GM12878 (cell line): ENCODE measurements at regions not wholly inside any gene's neighbourhood (a gene's known extent, or its start where the extent isn't known, plus 50 kb on each side); places are given as distances from the start of the nearest gene placed in this dataset.

Experiments used
- ATAC-seq: fragments of 200-7000 bp; cut with Tn5 transposase; 3 replicates; pipeline ENCODE4 v1.9.1; 2020; ENCODE audit warnings: mild to moderate bottlenecking, moderate library complexity
- BruUV-seq: library from RNA; stranded (reverse); fragments of 400-500 nt; replicated peaks from 2 replicates; lab custom pipeline; 2021; lab: Mats Ljungman, UMichigan
- CTCF ChIA-PET: fragments of 300-600 bp; sonication (Branson Sonifier 250); formaldehyde crosslinking; extraction: SDS; loops from one replicate; lab custom pipeline; 2021; ENCODE audit warnings: inconsistent platforms; lab: Yijun Ruan, JAX
- POLR2A ChIA-PET: fragments of 350-600 bp; formaldehyde crosslinking; extraction: SDS; loops from one replicate; lab custom pipeline; 2021; ENCODE audit warnings: inconsistent platforms; lab: Charles Lee
- RAD21 ChIA-PET: fragments of 300-600 bp; sonication (Branson Sonifier 250); formaldehyde crosslinking; loops from one replicate; lab custom pipeline; 2023; ENCODE audit warnings: antibody characterized with exemption; ENCODE audit not compliant: unreplicated experiment; lab: Charles Lee
- SMC1A ChIA-PET: fragments of 300-600 bp; sonication (Branson Sonifier 250); formaldehyde crosslinking; loops from one replicate; lab custom pipeline; 2023; ENCODE audit not compliant: unreplicated experiment, uncharacterized antibody; lab: Charles Lee
- DNase-seq: peaks from one replicate; pipeline ENCODE4 v3.0.0-alpha.2; 2011; ENCODE audit warnings: low read depth, low spot score
- FAIRE-seq: peaks from 3 replicates; lab custom pipeline; 2011; peaks lifted over from hg19 to GRCh38; lab: Jason Lieb, UNC
- H2AFZ ChIP-seq: 2 replicates; pipeline ENCODE4 v1.6.0; 2011; ENCODE audit warnings: low read depth, low read length, control low read depth; ENCODE audit not compliant: control insufficient read depth
- H3K27ac ChIP-seq: 2 replicates; pipeline ENCODE4 v1.5.1; 2011; ENCODE audit warnings: control low read depth; ENCODE audit not compliant: control insufficient read depth, insufficient read depth
- H3K27me3 ChIP-seq, 2 experiments: replicated peaks in 1 of 2; 2 replicates each; pipeline versions ENCODE4 v1.6.0 to v1.6.1; 2011; ENCODE audit warnings: low read length in 1 of 2; ENCODE audit not compliant: control insufficient read depth in 2 of 2, insufficient read depth in 2 of 2
- H3K36me3 ChIP-seq, 2 experiments: 2 replicates each; pipeline ENCODE4 v1.5.1; 2011; ENCODE audit warnings: low read length in 1 of 2; ENCODE audit not compliant: control insufficient read depth in 2 of 2, insufficient read depth in 2 of 2
- H3K4me1 ChIP-seq: 2 replicates; pipeline ENCODE4 v1.6.1; 2011; ENCODE audit warnings: mild to moderate bottlenecking, low read length, moderate library complexity, mixed read lengths; ENCODE audit not compliant: control insufficient read depth, insufficient read depth
- H3K4me2 ChIP-seq: 2 replicates; pipeline ENCODE4 v1.6.0; 2011; ENCODE audit warnings: control low read depth; ENCODE audit not compliant: control insufficient read depth, insufficient read depth
- H3K4me3 ChIP-seq: fragments of 200-600 bp; sonication (generic); 2 replicates; pipeline ENCODE4 v1.5.1; 2016
- H3K79me2 ChIP-seq: 2 replicates; pipeline ENCODE4 v1.6.0; 2011; ENCODE audit warnings: low read length; ENCODE audit not compliant: control insufficient read depth, insufficient read depth
- H3K9ac ChIP-seq: 2 replicates; pipeline ENCODE4 v1.8.0; 2011; ENCODE audit warnings: low read length, control low read depth, mixed read lengths; ENCODE audit not compliant: control insufficient read depth, insufficient read depth
- H3K9me3 ChIP-seq: replicated peaks from 3 replicates; pipeline ENCODE4 v1.5.1; 2011; ENCODE audit warnings: mild to moderate bottlenecking, low read length; ENCODE audit not compliant: control insufficient read depth, insufficient read depth
- H4K20me1 ChIP-seq: 2 replicates; pipeline ENCODE4 v1.6.0; 2011; ENCODE audit not compliant: control insufficient read depth, insufficient read depth
- ATF7 ChIP-seq: fragments of 450-650 bp; IDR thresholded peaks from 2 replicates; pipeline ENCODE4 v1.6.1; 2016; ENCODE audit warnings: low read depth, mild to moderate bottlenecking
- BACH1 ChIP-seq: fragments of 450-650 bp; IDR thresholded peaks from 2 replicates; pipeline ENCODE4 v1.6.1; 2017; ENCODE audit warnings: mild to moderate bottlenecking, borderline replicate concordance
- CBX3 ChIP-seq: fragments of 200-600 bp; sonication (generic); IDR thresholded peaks from 2 replicates; pipeline ENCODE4 v1.6.1; 2016; ENCODE audit warnings: low read depth, borderline replicate concordance
- CHD4 ChIP-seq: fragments of 200-600 bp; sonication (generic); IDR thresholded peaks from 2 replicates; pipeline ENCODE4 v1.6.1; 2016; ENCODE audit warnings: mild to moderate bottlenecking
- CTCF ChIP-seq, 3 experiments: IDR thresholded peaks in 2 of 3; conservative IDR thresholded peaks in 1 of 3; 2 replicates each; pipeline ENCODE4 v1.5.1; 2011; ENCODE audit warnings: low read depth in 3 of 3, low read length in 3 of 3, mild to moderate bottlenecking in 3 of 3, control low read depth in 2 of 3, moderate library complexity in 2 of 3, inconsistent platforms in 1 of 3, mixed read lengths in 1 of 3; ENCODE audit not compliant: control insufficient read depth in 2 of 3, insufficient read depth in 1 of 3; ENCODE audit errors: extremely low read depth in 1 of 3
- ESRRA ChIP-seq: IDR thresholded peaks from 2 replicates; pipeline ENCODE4 v1.6.1; 2012; ENCODE audit warnings: mild to moderate bottlenecking, low read length, improper control_type of control experiment
- IKZF1 ChIP-seq: fragments of 450-650 bp; conservative IDR thresholded peaks from 2 replicates; pipeline ENCODE4 v1.6.1; 2017; ENCODE audit warnings: antibody characterized with exemption, mild to moderate bottlenecking
- MLLT1 ChIP-seq: fragments of 450-650 bp; IDR thresholded peaks from 2 replicates; pipeline ENCODE4 v1.6.1; 2016; ENCODE audit warnings: mild to moderate bottlenecking
- MYB ChIP-seq: fragments of 150-350 bp; IDR thresholded peaks from 2 replicates; pipeline ENCODE4 v1.6.1; 2014; ENCODE audit warnings: mild to moderate bottlenecking, low read depth, low read length, borderline replicate concordance
- RUNX3 ChIP-seq: IDR thresholded peaks from 2 replicates; pipeline ENCODE4 v1.6.1; 2012; ENCODE audit warnings: low read length, inconsistent platforms
- TAF1 ChIP-seq: IDR thresholded peaks from 2 replicates; pipeline ENCODE4 v1.6.1; 2011; ENCODE audit warnings: mild to moderate bottlenecking, low read depth, low read length, borderline replicate concordance
- TCF12 ChIP-seq: IDR thresholded peaks from 2 replicates; pipeline ENCODE4 v1.6.1; 2011; ENCODE audit warnings: low read depth, mild to moderate bottlenecking, low read length
- TCF3 ChIP-seq: IDR thresholded peaks from 2 replicates; pipeline ENCODE4 v1.6.1; 2012; ENCODE audit warnings: low read depth, mild to moderate bottlenecking, low read length, borderline replicate concordance; ENCODE audit not compliant: insufficient read depth
- WRNIP1 ChIP-seq: IDR thresholded peaks from 2 replicates; pipeline ENCODE4 v1.6.1; 2011; ENCODE audit warnings: low read depth, low read length, improper control_type of control experiment, borderline replicate concordance
- ZBTB4 ChIP-seq: fragments of 450-650 bp; formaldehyde crosslinking; IDR thresholded peaks from 2 replicates; pipeline ENCODE4 v1.4.0; 2022; ENCODE audit warnings: mild to moderate bottlenecking, moderate library complexity
- ZNF24 ChIP-seq: fragments of 450-650 bp; IDR thresholded peaks from 2 replicates; pipeline ENCODE4 v1.6.1; 2017; ENCODE audit warnings: antibody characterized with exemption, mild to moderate bottlenecking
- ZZZ3 ChIP-seq: IDR thresholded peaks from 2 replicates; pipeline ENCODE4 v1.6.1; 2011; ENCODE audit warnings: low read depth; ENCODE audit not compliant: control insufficient read depth, insufficient read length
- WGBS: methylation state at CpG from one replicate; pipeline ENCODE4 v1.1.6; 2016; ENCODE audit warnings: low lambda C conversion rate; ENCODE audit not compliant: insufficient replicate concordance, insufficient coverage; ENCODE audit errors: missing lambda C conversion rate; 5-methylcytosine and 5-hydroxymethylcytosine counted together
- in situ Hi-C: fragments of 300-500 bp; cut with MboI; formaldehyde crosslinking; loops from 9 replicates; pipeline ENCODE4 v1.14.3; 2018; ENCODE audit warnings: mixed read lengths
- intact Hi-C: fragments of 100-400 bp; cut with micrococcal nuclease; formaldehyde crosslinking; loops from one replicate; pipeline ENCODE4 v1.14.2; 2022; ENCODE audit not compliant: unreplicated experiment

GRCh38 chr15:77870195-77871065, 207.1 kb downstream of the TBC1D2B start:
- Histone ChIP-seq H4K20me1 (no peaks in the 10 kb centered on the region), H2AFZ (no peak overlapping the region), H3K4me1 (no peaks in the 10 kb centered on the region), H3K79me2 (no peaks in the 10 kb centered on the region), H3K27ac (no peak overlapping the region), H3K9ac (no peak overlapping the region), H3K9me3 (no peaks in the 10 kb centered on the region), H3K4me2 (no peak overlapping the region), H3K27me3 (no peaks in the 10 kb centered on the region; a peak in 1 of 4 replicates), H3K4me3 (no peak overlapping the region), H3K36me3 (no peaks in the 10 kb centered on the region)
- DNase-seq (no peak), FAIRE-seq (peak; percentile 84), ATAC-seq (peak; percentile 88)
- POLR2A ChIA-PET: no interaction called here
- in situ Hi-C loops (no loop called here), intact Hi-C loops (no loop called here)
- whole genome bisulfite sequencing: 9% methylated on average over 20 of the region's 21 CpGs
- RAD21 ChIA-PET: interaction anchor here (0.5 to 1.4 kb wide), 5 partner anchors 16 to 40 kb away, joined by 3 to 16 read pairs (median 3); no protein-coding TSS in a partner anchor
- SMC1A ChIA-PET: interaction anchor here (0.9 to 1.3 kb wide), 3 partner anchors 12 to 30 kb away, joined by 3 to 19 read pairs (median 3); no protein-coding TSS in a partner anchor
- BruUV-seq: no TSS peak
- CTCF ChIA-PET: interaction anchor here (0.5 to 1.5 kb wide), 15 partner anchors 12 to 567 kb away, joined by 3 to 32 read pairs (median 4); no protein-coding TSS in a partner anchor
- no peak for TF ChIP-seq CBX3
- no peak for TF ChIP-seq CHD4
- TF ChIP-seq CTCF (IDR thresholded peaks at IDR 0.05 in 2 of 3, conservative IDR thresholded peaks at IDR 0.05 in 1 of 3; ENCODE audit: control insufficient read depth in 2 of 3, extremely low read depth in 1 of 3, insufficient read depth in 1 of 3, low read depth in 3 of 3, low read length in 3 of 3): peak; percentile 76 to 86 (median 78)
- TF ChIP-seq TCF12: no peak
- no peak for TF ChIP-seq WRNIP1
- TF ChIP-seq ATF7: no peak
- no peak for TF ChIP-seq BACH1
- TF ChIP-seq ESRRA: no peak
- peak; percentile 65 for TF ChIP-seq RUNX3
- TF ChIP-seq MYB: no peak
- no peak for TF ChIP-seq ZZZ3
- 0 out of 2 replicates have a peak, but pooled peaks have one; percentile 20 for TF ChIP-seq IKZF1
- TF ChIP-seq TCF3: no peak
- no peak for TF ChIP-seq TAF1
- TF ChIP-seq ZNF24: no peak
- TF ChIP-seq MLLT1: no peak
- no peak for TF ChIP-seq ZBTB4
